Esophagus (tissue), 2 donors: ENCODE measurements at regions not wholly inside any gene's neighbourhood (a gene's known extent, or its start where the extent isn't known, plus 50 kb on each side); places are given as distances from the start of the nearest gene placed in this dataset.

Experiments
- H3K27ac ChIP-seq, 2 donors: one replicate each; pipeline ENCODE4 v1.5.1; 2013; ENCODE audit warnings: low read depth in 2 of 2, mild to moderate bottlenecking in 2 of 2, inconsistent platforms in 1 of 2, low read length in 1 of 2, moderate library complexity in 1 of 2
- H3K27me3 ChIP-seq, 2 donors: one replicate each; pipeline ENCODE4 v1.6.1; 2013; ENCODE audit warnings: low read length in 2 of 2, control low read depth in 1 of 2, mild to moderate bottlenecking in 1 of 2; ENCODE audit not compliant: insufficient read depth in 2 of 2, control insufficient read depth in 1 of 2
- H3K36me3 ChIP-seq, 2 donors: one replicate each; pipeline ENCODE4 v1.6.1; 2013; ENCODE audit warnings: low read length in 1 of 2; ENCODE audit not compliant: control insufficient read depth in 2 of 2, insufficient read depth in 2 of 2
- H3K4me1 ChIP-seq, 2 donors: one replicate each; pipeline ENCODE4 v1.6.1; 2013; ENCODE audit warnings: low read length in 1 of 2; ENCODE audit not compliant: control insufficient read depth in 2 of 2, insufficient read depth in 2 of 2
- H3K4me3 ChIP-seq, 2 donors: one replicate each; pipeline ENCODE4 v1.5.1; 2013; ENCODE audit warnings: low read length in 2 of 2, mild to moderate bottlenecking in 2 of 2, low read depth in 1 of 2, moderate library complexity in 1 of 2
- H3K9me3 ChIP-seq, 2 donors: one replicate each; pipeline ENCODE4 v1.6.1; 2013; ENCODE audit warnings: mild to moderate bottlenecking in 2 of 2, low read depth in 1 of 2, low read length in 1 of 2, moderate library complexity in 1 of 2; ENCODE audit not compliant: control insufficient read depth in 2 of 2, insufficient read depth in 1 of 2
- WGBS, 2 donors: extraction: QIAGEN DNeasy Blood & Tissue Kit; methylation state at CpG; one replicate each; pipeline ENCODE4 v1.1.7; 2013; 5-methylcytosine and 5-hydroxymethylcytosine counted together
- donor health status: healthy with polysubstance abuse.
- donor health status: Bipolar disorder and iron deficiency.

DNA sequence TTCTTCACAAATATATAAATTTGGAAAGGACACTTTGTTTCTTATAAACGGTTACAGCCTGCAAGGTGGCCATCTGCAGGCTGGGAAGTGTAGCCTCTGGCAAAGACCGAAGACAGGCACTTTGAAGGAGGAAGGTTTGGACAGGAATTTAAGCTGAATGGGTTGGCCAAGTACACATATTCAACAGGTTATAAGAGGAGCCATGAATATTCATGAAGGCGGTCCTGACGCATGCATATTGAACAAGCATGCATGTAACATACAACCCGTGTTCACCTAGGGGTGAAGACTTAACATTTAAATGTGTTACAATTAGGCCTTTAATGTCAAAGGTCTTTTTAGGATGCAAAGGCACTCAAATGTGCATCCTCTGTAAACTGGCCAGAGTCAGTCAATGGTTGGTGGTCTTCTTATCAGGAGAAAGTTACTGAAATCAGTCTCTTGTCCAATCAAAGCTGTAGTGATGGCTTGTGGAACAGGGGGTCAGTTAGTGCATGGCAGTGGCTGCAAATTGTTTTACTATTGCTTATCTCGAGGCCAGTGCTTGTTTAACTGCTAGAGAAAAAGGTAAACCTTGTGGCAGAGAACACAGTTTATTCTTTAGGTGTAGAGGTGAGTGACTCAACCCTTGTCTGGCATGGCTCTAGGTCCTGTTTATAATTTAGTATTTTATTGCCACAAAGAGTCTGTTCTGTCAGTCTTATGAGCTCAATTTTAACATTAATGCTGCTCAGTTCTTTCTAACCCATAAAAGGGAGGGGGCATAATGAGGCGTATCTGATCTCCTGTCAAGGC, 70.3 kb upstream of the F3 start:
- Histone ChIP-seq H3K4me1 (no peaks in the 10 kb centered on the region), H3K27ac (no peak overlapping the region), H3K27me3 (no peaks in the 10 kb centered on the region), H3K4me3 (no peak overlapping the region), H3K9me3 (no peaks in the 10 kb centered on the region), H3K36me3 (no peaks in the 10 kb centered on the region)
- WGBS, 2 donors = 82 to 86% methylated on average over 7 of the region's 7 CpGs

DNA sequence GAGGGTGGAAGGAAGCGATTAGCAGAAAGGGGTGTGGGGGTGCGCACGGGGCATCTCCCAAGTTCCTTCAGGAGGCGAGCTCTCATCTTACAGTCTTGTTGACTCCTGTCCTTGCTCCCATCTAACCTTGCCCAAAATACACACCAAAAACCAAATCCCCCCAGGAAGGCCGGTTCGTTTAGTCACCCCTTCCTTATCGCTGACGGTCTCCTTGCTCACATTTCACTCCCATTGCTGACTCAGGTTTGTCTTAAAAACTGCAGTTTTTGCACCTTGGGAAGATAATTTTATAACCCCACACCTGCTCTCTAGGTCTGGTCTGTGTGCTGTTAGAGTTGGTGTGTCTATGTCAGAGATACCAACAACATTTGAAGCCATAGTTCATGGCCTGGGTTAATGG, 68.1 kb upstream of the F3 start:
- 89 to 94% methylated on average over 8 of the region's 8 CpGs for WGBS, 2 donors
- H3K27ac ChIP-seq = no peak overlapping the region
- H3K4me3 ChIP-seq = no peak overlapping the region
- H3K27me3 ChIP-seq = no peaks in the 10 kb centered on the region
- H3K9me3 ChIP-seq = no peaks in the 10 kb centered on the region
- H3K36me3 ChIP-seq = no peaks in the 10 kb centered on the region
- no peaks in the 10 kb centered on the region for H3K4me1 ChIP-seq

DNA sequence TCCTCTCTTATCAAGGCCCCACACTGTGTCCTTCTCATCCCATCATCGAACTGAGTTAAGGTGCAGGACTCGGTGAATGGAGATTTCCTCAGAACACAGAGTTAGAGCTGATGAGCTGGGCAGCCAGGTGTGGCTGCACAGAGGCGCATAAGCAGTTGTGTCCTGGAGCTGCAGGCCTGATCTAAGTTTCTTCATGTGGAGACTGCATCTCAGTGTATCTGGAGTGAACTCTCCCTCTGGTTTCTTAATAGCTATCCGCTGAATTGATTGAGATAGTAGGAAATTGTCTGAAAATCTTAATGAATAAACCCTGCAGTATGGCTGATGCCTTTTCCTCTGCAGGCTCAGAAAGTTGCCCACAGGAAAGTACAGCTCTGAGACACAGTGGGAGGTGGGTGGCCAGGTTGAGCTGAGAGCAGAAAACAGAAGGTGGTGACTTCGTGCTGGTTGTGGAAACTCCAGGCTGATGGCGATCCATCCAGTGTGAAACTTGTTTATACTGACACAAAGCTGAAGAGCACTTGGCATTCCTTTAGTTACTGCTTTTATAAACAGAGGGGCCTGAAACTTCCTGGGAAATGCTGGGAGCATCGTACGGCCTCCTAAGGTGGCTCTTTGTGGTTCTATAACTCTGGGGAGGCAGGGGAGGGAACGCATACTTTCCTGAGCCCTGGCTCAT, 67.4 kb upstream of the F3 start:
- Histone ChIP-seq H3K36me3 (no peaks in the 10 kb centered on the region), H3K27ac (no peak overlapping the region), H3K4me1 (no peaks in the 10 kb centered on the region), H3K27me3 (no peaks in the 10 kb centered on the region), H3K4me3 (no peak overlapping the region), H3K9me3 (no peaks in the 10 kb centered on the region)
- WGBS, 2 donors = 72 to 73% methylated on average over 9 of the region's 9 CpGs

DNA sequence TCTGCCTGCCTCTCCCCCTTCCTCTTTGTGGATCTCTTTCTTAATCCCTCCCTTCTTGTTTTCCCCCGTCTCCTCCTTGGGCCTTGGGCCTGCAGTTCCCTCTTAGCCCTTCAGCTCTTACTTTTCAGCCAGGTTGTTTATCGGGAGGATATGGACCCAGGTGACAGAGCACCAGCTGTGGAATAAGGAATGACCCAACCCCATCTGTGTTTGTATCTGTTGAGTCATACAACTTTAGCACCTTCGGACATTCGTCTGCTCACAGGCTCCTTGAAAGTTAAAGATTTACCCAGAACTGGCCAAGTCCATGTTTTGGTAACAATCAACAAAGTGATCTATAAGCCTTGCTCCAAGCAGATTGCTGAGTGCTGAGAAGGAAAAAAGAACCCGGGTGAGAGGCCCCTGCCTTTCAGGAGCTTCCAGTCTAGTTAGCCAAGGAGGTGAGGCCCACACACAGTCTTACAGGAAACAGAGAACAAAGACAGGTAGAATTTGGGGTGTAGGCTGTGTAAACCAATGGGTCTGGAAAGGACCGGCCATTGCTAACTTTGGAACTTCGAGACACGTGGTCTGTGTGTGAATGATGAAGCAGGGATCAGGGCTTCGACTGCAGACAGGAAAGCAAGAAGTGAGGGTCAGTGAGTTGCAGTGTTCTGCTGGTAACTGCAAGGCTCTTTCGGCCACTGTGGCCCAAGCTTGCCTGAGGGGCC, 66.7 kb upstream of the F3 start:
- Histone ChIP-seq H3K4me3 (no peak overlapping the region), H3K4me1 (no peaks in the 10 kb centered on the region), H3K9me3 (no peaks in the 10 kb centered on the region), H3K27ac (no peak overlapping the region), H3K27me3 (no peaks in the 10 kb centered on the region), H3K36me3 (no peaks in the 10 kb centered on the region)
- 70 to 82% methylated on average over 10 of the region's 10 CpGs for WGBS, 2 donors

DNA sequence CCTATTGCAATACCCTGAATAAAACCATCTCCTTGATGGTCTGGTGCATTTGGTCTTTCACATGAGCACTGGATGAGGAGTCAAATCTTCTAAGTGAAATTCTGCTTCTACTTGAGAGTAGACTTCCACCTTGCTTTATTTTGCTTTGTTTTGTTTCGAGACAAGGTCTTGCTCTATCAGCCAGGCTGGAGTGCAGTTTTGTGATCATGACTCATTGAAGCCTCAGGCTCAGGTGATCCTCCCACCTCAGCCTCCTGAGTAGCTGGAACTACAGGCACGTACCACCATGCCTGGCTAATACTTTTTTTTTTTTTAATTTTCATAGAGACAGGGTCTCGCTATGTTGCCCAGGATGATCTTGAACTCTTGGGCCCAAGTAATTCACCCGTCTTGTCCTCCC, 65.8 kb upstream of the F3 start:
- 89 to 91% methylated on average over 4 of the region's 4 CpGs for WGBS, 2 donors
- Histone ChIP-seq H3K4me1 (no peaks in the 10 kb centered on the region), H3K4me3 (no peak overlapping the region), H3K9me3 (no peaks in the 10 kb centered on the region), H3K27me3 (no peaks in the 10 kb centered on the region), H3K27ac (no peak overlapping the region), H3K36me3 (no peaks in the 10 kb centered on the region)

DNA sequence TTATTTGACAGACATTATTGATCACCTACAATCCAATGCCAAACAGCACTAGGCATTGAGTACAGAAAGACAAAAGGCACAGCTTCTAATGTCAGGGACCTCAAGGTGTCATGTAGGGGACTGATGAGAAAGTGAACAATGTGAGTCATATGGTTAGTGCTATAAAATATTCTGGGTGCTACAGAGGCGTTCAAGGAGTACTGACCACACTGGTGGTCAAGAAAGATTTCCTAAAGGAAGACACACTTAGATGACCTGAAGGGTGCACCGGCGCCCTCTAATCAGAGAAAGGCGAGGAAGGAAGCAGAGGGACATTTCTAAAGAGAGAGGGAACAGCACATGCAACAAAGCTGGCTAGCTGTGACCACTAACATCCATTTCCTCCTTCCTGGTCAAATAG, 64.9 kb upstream of the F3 start:
- whole genome bisulfite sequencing, 2 donors = 92 to 93% methylated on average over 4 of the region's 4 CpGs
- Histone ChIP-seq H3K4me1 (no peaks in the 10 kb centered on the region), H3K27ac (no peak overlapping the region), H3K4me3 (no peak overlapping the region), H3K9me3 (no peaks in the 10 kb centered on the region), H3K27me3 (no peaks in the 10 kb centered on the region), H3K36me3 (no peaks in the 10 kb centered on the region)

DNA sequence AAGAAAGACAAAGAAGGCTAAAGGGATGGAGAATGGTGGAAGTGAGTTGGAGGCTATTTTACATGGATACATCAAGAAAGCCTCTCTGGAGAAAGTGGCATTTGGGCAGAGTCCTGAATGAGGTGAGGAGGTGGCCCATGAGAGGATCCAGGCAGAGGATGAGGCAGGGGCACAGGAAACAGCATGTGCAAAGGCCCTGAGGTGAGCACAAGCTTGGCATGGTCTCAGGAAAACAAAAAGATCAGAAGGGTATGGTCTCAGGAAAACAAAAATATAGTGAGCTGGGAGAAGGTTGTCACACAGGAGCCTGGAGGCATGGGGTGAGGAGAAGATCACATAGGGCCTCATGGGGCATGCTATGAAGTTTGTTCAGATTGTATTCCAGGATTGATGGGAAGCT, 62.1 kb upstream of the F3 start:
- Histone ChIP-seq H3K4me1 (no peaks in the 10 kb centered on the region), H3K27me3 (no peaks in the 10 kb centered on the region), H3K36me3 (no peaks in the 10 kb centered on the region), H3K27ac (no peak overlapping the region), H3K9me3 (no peaks in the 10 kb centered on the region), H3K4me3 (no peak overlapping the region)

DNA sequence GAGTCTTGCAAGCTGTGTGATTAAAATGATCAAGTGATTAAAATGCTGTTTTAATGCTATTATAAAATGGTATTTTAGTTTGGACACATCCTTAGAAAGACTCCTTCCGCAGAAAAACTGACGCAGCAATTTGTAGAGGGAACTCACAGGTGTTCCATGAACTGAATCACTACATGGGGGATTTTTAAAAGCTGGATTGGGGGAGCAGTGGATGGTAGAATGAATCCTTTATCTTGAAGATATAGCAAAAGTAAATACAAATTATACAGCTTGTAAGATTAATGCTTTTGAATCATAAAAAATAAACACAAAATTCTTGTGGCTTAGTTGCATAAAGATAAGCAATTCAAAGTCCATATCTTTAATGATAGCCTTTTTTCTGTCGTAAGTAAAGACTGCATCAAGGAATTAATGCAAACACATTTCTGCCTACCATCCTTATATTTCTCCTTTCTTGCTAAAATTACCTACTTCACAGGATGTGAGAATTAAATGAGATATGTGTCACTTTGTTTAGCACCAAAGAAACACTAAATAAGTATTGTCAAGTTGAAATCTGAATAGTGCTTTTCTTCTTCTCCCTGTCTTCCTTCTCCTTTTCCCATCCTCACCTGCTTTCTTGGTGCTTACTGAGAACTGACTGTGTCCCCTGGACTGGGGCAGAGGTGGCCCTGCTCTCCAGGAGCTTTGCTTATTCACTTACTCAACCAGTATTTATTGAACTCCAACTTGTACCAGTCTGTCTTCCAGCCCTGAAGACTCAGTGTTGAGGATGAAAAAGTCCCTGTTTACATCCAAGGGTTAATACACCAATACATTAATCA, 61.5 kb upstream of the F3 start:
- 60 to 73% methylated on average over 3 of the region's 3 CpGs for WGBS, 2 donors
- Histone ChIP-seq H3K4me3 (no peak overlapping the region), H3K9me3 (no peaks in the 10 kb centered on the region), H3K27ac (no peak overlapping the region), H3K4me1 (no peaks in the 10 kb centered on the region), H3K27me3 (no peaks in the 10 kb centered on the region), H3K36me3 (no peaks in the 10 kb centered on the region)

DNA sequence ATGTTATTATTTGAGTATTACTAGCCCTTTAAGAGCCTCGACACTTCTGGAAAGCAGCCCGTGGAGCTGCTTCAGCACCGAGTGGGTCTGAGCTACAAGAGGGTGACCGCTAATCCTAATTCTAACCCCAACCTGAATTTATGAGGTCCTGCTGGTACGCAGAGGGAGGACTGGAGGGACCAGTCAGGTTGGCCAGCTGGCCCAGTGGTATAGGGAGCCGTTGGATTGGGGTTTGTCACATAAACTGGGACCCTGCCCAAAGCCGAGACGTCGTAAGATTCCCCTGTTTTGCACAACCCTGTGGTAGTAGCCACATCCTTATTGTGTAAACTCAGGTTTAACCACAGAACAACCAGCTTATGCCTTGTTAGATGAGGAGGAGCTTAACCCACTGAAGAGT, 60.8 kb upstream of the F3 start:
- 44 to 52% methylated on average over 9 of the region's 9 CpGs for WGBS, 2 donors
- H3K4me1 ChIP-seq = peaks cover 0 to 3% of the 10 kb centered on the region in 2 donors
- no peaks in the 10 kb centered on the region for H3K27me3 ChIP-seq
- no peak overlapping the region for H3K27ac ChIP-seq
- no peaks in the 10 kb centered on the region for H3K36me3 ChIP-seq
- H3K4me3 ChIP-seq = no peak overlapping the region
- H3K9me3 ChIP-seq = no peaks in the 10 kb centered on the region
